GM12891 (cell line): ENCODE measurements at regions not wholly inside any gene's neighbourhood (a gene's known extent, or its start where the extent isn't known, plus 50 kb on each side); places are given as distances from the start of the nearest gene placed in this dataset.

Source experiments
- DNase-seq: peaks from one replicate; pipeline ENCODE4 v3.0.0; 2011; ENCODE audit warnings: low spot score; ENCODE audit not compliant: insufficient read length
- FAIRE-seq: peaks from 2 replicates; lab custom pipeline; 2011; peaks lifted over from hg19 to GRCh38; lab: Jason Lieb, UNC
- PAX5 ChIP-seq: IDR thresholded peaks from 2 replicates; pipeline ENCODE4 v1.6.1; 2011; ENCODE audit warnings: low read length, moderate library complexity, mild to moderate bottlenecking; ENCODE audit not compliant: insufficient read depth, severe bottlenecking
- POLR2A ChIP-seq: IDR thresholded peaks from 2 replicates; pipeline ENCODE4 v1.6.1; 2011; ENCODE audit warnings: low read depth, low read length, control low read depth
- POLR2AphosphoS5 ChIP-seq: IDR thresholded peaks from 2 replicates; pipeline ENCODE4 v1.6.1; 2011; ENCODE audit warnings: low read depth, low read length, control low read depth
- POU2F2 ChIP-seq: IDR thresholded peaks from 2 replicates; pipeline ENCODE4 v1.6.1; 2011; ENCODE audit warnings: low read depth, mild to moderate bottlenecking, control low read depth, low read length, moderate library complexity
- SPI1 ChIP-seq: IDR thresholded peaks from 2 replicates; pipeline ENCODE4 v1.6.1; 2011; ENCODE audit warnings: low read depth, low read length, control low read depth
- TAF1 ChIP-seq: IDR thresholded peaks from 2 replicates; pipeline ENCODE4 v1.6.1; 2011; ENCODE audit warnings: low read depth, low read length, control low read depth

- no peak for DNase-seq
- no peak for FAIRE-seq
- TF ChIP-seq POU2F2 (no peak), POLR2AphosphoS5 (no peak)
Observed at GRCh38 chrX:139222511-139223200, 307.9 kb upstream of the F9 start.

- FAIRE-seq (no peak), DNase-seq (no peak)
- TF ChIP-seq SPI1, result no peak
- no peak for TF ChIP-seq POU2F2
- no peak for TF ChIP-seq PAX5
- TF ChIP-seq POLR2A, result no peak
- TF ChIP-seq POLR2AphosphoS5, result no peak
- no peak for TF ChIP-seq TAF1
Observed at GRCh38 chrX:139213241-139213709, 317.3 kb upstream of the F9 start.

- no peak for FAIRE-seq
- TF ChIP-seq SPI1, result no peak
- TF ChIP-seq PAX5, result no peak
- DNase-seq, result no peak
Observed at GRCh38 chrX:139211568-139212182, 318.9 kb upstream of the F9 start.

GRCh38 chrX:139209342-139209741, 321.2 kb upstream of the F9 start:
- DNase-seq (no peak), FAIRE-seq (no peak)
- no peak for TF ChIP-seq POLR2AphosphoS5
- no peak for TF ChIP-seq POLR2A
- no peak for TF ChIP-seq PAX5

GRCh38 chrX:139207655-139208054, 322.9 kb upstream of the F9 start:
- TF ChIP-seq TAF1, result no peak
- no peak for TF ChIP-seq POU2F2
- no peak for TF ChIP-seq POLR2A
- no peak for TF ChIP-seq POLR2AphosphoS5
- FAIRE-seq, result no peak
- DNase-seq, result no peak

GRCh38 chrX:139206914-139207313, 323.6 kb upstream of the F9 start:
- no peak for FAIRE-seq
- DNase-seq, result no peak
- TF ChIP-seq POLR2AphosphoS5, result no peak
- TF ChIP-seq POU2F2, result no peak
- TF ChIP-seq POLR2A, result no peak

GRCh38 chrX:139204898-139205667, 325.5 kb upstream of the F9 start:
- TF ChIP-seq TAF1 (no peak), POLR2AphosphoS5 (no peak), SPI1 (no peak), POLR2A (no peak), POU2F2 (no peak)
- DNase-seq (peak; percentile 10), FAIRE-seq (no peak)

- TF ChIP-seq TAF1 (no peak), PAX5 (no peak), SPI1 (no peak), POLR2AphosphoS5 (no peak), POU2F2 (no peak), POLR2A (no peak)
- no peak for DNase-seq
- no peak for FAIRE-seq
Observed at GRCh38 chrX:139204571-139204897, 326.0 kb upstream of the F9 start.

GRCh38 chrX:139203651-139204570, 326.6 kb upstream of the F9 start:
- TF ChIP-seq TAF1 (no peak), PAX5 (no peak), POU2F2 (no peak), POLR2AphosphoS5 (no peak), SPI1 (no peak), POLR2A (no peak)
- peak; percentile 9 for FAIRE-seq
- DNase-seq, result peak; percentile 14

- TF ChIP-seq POLR2AphosphoS5 (no peak), POU2F2 (no peak), TAF1 (no peak), PAX5 (no peak), POLR2A (no peak), SPI1 (no peak)
- DNase-seq, result no peak
- FAIRE-seq, result no peak
Observed at GRCh38 chrX:139202742-139203420, 327.7 kb upstream of the F9 start.
